T-helper 9 cell (primary cell): ENCODE measurements at regions not wholly inside any gene's neighbourhood (a gene's known extent, or its start where the extent isn't known, plus 50 kb on each side); places are given as distances from the start of the nearest gene placed in this dataset.

Experiments used
- DNase-seq: peaks from one replicate; pipeline ENCODE4 v3.0.0-alpha.2; 2020

DNA sequence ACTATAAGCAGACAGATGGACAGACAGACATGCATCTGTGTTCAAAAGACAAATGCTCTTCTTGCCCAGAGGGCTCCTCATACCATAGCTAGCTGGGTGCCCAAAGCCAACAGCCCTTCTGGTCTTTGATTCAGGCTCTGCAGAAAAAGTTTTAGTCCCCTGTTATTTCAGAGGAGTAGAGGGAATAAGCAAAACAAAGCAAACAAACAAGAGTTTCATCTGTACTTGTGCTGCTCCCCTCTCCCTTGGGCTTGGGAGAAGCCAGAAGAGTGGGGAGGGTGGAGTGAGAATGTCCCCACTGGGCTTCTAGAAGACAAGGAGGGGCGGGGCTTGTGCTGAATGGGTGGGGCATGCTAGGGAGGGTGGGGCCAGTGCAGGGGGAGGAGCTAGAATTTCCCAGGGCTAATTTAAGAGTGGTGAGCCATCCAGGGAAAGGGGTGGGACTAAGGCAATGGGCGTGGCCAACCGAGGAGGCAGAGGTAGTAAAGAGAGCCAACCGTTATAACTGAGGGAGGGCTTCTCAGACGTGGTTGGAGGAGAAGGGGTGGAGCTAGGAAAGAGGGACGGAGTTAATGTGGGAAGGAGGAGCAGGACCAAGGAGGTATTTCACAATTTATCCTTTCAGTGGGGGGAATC lies 101.2 kb upstream of the MGMT start:
- DNase-seq: no peak

DNA sequence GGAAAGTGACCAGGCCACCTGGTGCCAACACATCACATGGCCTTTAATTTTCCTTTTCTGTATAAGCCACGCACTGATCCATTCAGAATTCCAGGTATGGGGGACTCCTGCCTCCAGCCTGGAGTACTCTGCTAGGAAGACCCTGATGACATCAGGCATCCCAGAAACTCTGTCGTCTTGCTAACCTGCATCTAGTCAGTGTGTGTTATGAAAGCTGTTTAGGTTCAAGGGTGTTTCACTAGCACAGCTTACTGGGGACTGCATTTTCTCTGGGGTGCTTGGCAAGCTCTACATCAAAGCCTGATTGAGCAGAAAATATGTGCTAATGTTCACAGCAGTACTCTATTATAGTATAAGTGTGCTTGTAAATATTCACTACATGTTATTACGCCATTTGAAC lies 100.6 kb upstream of the MGMT start:
- no peak for DNase-seq

DNA sequence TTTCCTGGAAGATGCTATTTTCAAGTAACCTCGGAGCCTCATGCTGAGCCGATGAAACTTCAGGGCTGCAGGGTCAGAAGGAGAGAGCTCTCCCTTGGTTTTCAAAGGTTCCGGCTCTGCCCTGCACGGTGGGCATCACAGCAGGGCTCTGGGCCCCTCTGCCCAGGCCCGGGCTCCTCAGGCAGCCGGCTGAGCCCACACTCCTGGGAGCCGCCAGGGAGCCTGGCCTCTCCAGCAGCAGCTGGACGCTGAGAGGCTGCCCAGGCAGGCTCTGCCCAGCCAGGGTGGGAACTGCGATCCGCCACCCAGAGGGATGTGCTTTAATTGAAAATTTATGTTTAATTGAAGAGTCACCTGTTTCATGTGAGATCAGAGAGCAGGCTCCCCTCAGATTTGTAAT lies 97.5 kb upstream of the MGMT start:
- no peak for DNase-seq

DNA sequence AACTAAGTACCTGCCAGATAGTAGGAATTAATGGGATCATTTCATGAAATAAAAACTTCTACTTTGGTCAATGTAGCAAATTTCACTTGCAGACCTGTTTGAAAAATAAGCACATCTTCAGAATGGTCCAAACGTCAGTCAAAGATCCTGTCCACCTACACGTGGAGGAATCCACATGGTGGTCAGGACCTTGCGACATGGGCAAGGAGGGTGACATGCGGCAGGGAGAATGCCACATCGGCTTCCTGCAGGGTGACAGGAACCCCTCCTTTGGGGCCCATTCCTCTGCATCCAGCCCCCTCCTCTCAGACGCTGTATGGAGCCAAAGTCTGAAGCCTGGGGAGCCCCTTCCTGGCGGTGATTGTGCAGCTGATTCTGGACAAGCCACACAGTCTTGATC lies 95.5 kb upstream of the MGMT start:
- no peak for DNase-seq

DNA sequence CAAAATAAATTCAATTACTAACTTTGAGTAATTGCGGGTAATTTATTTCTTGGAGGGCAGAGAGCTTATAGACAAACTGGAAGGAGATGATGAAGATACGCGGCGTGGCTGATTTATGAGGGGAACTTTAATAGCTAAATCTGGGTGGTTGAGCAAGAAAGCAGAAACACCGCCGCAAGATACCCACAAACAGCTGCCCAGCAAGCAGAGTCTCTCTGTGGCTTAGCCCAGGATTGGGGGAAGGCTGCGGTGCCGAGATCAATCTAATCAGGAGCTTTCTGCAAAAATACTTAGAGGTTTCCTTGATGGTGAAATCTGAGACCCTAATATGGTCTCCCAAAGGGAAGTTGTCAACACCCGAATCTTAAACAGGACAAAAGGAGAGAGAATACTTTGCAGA lies 94.9 kb upstream of the MGMT start:
- no peak for DNase-seq

DNA sequence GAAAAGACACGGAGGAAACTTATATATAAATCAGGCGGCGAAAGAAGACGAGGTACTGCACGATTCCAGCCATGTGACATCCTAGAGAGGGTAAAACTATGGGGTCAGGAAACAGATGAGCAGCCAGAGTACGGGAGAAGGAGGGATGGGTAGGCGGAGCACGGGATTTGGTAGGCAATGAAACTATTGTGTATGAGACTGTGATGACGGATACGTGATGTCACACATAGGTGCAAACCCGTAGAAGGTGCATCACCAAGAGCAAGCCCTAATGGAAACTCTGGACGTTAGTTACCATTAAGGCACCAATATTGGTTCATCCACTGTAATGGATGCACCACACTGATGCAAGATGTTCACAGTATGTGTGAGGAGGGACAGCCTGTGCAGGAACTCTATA lies 93.8 kb upstream of the MGMT start:
- DNase-seq: no peak

DNA sequence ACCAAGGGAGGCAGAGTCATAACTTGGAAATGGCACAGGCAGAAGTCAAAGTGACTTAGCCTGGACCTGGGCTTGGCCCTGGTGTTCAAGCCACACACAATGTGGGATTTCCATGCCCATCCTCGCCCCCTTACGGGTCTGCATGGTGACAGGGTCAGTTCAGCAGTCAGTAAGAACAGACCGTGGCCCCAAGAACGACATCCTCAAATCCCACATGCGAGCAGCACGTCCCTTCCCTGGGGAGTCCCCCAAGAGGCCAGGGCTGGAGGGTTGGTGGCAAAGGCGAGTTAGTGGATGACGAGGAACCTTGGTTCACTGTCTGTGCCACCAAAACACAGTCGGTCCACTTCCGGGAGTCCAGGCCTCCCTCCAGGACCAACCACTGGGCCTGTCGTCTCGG lies 93.3 kb upstream of the MGMT start:
- no peak for DNase-seq

DNA sequence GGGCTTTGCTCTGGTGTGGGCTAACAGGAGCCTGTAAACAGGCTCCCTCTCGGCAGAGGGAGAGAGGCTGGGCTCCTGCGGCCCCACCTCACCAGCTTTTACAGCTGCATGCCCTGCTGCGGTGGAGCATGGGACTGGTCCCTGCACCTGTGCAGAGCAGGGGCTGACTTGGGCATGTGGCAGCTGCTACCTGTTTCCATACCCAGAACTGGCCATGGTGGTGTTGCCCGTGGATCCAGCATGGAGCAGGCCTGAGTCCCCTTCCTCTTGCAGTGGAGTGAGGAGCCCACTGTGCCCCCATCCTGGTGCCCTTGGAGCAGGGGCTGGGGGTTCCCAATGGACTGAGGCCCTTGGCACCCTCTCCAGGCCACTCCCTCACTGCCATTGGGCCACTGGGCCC lies 91.9 kb upstream of the MGMT start:
- no peak for DNase-seq

DNA sequence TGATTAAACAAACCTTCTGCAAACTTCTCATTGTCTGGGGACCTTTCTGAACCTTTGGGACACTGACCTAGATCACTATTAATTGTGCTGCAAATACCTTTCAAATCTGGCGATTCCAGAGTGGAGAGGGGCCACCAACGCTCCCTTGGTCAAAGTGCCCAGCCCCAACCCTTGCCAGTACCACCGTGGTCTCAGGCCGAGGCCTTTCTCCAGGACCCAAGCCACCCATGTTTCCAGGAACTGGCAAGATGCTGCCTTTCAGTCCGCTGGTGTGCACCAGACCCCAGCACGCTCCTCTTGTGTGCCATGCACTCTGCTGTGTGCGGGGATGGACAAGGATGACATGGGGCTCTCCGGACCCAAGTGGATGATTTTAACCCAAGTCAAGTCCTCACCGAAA lies 91.1 kb upstream of the MGMT start:
- DNase-seq: no peak

DNA sequence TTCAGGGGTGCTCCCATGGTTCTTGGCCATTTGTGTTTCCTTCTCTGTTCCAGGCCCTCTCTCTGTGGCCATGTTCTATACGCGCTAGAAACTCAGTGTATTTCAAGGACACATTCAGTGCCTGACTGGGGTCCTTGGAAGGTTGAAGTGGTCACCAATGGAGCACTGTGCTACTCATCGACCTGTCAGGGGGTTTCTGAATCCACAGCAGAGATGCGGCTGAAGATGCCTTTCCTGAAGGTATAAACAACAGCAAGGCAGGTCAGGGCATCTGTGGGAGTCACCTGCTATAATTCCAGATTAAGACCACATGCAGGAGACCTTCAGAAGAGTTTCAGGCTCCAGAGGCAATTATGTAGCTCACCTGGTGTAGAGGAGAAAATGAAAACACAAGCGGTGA lies 86.8 kb upstream of the MGMT start:
- no peak for DNase-seq

DNA sequence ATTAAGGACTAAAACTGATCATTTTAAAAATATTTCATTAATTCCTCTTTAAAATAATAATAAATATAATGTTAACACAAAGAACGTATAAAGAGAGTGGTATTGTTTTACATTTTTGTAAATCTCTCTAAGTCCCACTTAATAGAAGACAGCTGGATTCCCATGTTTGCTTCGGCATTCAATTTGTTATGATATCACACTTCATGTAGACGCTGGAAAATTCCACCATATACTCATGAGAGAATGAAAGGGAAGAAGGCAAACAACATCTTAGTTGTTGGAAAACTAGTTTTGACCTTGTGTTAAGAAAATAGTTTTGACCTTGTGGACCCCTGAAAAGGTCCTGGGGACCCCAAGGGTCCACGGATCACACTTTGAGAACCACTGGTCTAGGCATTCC lies 85.3 kb upstream of the MGMT start:
- DNase-seq: no peak

DNA sequence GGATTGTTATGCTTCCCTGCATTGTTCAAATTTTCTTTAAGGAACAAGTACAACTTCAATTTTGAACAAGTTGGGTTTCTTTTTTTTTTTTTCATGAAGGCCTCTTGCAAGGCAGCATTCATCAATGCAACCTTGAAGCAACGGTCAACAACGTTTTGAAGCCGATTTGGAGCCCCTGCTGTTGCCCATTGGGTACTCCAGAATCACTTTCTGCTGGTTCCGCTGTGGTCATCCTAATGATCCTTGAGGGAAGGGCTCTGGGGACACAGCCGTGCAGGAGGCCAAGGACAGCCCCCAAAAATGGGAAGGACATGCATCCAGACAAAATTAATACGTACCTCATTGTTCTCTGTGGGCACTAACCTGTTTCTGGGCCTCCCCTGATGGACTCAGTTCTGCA lies 84.6 kb upstream of the MGMT start:
- DNase-seq: no peak

DNA sequence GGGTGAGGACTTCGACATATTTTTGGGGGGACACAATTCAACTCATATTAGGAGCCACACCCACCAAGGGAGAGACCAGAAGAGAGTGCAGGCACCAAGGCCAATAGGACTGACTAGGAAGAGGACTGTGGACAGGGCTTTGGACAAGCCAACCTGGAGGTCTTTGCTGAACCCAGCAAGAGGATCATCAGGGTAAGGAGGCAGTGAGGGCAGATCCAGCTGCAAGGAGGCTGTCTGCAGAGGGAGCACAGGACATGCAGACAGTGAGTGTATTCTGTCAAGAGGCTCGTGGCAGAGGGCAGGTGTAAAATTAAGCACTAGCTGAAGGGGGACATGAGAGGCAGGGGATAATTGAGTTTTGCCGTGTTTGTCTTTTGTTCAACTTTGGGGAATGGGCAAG lies 83.4 kb upstream of the MGMT start:
- no peak for DNase-seq

DNA sequence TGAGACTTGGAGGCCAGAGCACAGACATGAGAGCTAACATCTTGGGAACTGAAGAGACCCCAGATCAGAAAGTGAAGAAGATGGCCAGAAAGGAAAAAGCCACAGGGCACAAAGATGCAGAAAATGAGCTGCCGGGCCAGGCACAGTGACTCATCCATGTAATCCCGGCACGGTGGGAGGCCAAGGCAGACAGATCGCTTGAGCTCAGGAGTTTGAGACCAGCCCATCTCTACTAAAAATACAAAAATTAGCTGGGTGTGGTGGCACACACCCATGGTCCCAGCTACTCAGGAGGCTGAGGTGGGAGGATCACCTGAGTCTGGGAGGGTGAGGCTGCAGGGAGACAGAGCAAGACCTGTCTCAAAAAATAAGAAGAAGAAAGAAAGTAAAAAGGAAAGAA lies 81.4 kb upstream of the MGMT start:
- DNase-seq: no peak

DNA sequence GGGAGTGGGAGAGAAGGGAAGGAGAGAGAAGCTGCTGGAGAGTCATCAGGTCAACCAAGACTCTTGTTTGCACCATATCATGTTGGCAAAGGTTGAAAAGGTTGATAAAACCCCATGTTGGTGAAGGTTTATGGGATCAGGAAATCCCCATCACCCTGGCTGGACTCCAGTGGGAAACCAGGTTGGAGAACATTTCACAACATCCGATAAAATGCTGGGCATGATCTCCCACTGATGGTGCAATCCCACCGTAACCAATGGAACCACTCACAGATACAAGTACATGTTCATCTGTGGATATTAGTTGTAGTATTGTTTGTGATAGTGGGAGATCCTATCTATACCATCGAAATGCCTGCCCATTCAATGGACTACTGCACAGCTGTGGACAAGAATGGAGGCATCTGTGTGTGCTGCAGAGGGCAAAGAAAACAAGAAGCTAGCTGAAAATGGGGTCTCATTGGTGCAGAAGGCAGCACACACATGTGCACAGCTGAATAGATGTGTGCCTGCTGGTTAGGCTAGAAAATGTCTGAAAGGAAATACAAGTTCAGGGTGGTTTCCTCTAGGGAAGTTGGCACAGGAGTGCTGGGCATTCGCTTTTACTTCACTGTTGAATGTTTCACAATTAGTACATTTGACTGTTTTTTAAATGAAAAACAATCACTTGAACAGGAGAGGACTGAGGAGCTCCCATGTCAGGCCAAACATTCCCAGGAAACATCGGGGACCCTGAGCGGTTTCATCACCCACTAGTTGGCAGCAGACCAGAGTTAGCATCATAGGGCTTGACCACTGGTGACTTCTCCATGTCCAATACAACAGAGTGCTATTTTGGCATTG lies 80.4 kb upstream of the MGMT start:
- DNase-seq: no peak

DNA sequence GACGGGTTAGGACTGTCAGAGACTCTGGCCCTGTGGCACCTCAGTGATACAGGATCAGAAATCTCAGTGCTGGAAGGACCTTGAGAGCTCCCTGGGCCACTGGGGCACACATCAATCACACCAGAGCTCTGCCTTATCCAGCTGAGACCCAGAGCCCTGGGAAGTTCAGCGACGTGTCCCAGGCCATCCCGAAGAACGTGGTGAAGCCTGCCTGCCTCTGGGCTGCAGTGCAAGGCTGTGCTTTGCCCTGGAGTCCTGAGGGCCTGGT lies 79.8 kb upstream of the MGMT start:
- no peak for DNase-seq

DNA sequence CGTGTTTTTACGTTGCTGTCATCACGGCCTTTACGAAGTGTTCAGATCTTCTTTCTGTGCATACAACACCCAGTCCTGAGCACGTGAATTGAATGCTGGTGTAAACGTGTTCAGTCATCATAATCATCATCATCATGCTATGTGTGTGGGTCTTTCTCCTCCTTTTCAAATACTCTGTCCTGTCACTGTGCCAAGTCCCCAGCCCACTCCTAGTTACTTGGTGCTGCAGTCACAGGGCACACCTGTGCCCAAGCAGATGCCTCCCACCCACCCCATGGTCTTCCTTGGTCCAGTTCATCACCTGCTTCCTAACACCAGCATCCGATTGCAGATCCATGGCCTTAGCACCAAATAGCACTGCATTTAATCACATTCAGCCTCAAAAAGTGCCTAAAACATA lies 78.6 kb upstream of the MGMT start:
- DNase-seq: no peak

DNA sequence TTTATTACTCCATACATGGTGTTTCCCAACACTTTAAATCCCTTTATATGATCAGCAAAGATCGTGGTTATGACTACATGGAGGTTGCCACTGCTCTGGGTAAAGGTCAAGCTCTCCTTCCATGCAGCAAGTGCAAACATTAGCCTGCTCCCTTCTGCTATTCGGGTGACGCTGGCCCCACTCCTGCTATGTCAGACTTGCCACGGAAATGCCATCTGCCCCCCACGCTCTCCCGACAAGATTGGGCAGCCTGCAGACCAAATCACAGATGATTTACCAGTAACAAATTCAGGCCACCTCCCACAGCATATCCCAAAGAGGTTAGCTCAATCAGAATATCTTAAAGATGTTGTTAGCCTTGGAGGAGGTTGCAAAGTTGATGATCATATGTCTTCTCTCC lies 77.8 kb upstream of the MGMT start:
- no peak for DNase-seq

DNA sequence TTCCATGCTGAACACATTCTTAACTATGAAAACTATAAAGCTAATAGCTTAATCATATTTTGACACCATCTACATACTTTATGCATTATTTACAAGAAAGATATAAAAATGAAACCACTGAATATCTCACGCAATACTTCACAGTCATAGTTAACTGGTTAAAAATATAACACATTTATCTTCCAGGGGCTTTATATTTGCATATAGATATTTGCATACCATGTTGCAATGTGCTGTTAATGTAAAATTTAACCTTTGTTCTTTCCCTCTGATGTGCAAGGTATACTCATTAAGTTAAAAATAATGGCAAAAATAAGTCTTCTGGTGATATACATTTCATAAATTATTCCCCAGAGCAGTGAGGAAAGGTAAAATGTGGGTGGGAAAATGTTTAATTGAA lies 76.9 kb upstream of the MGMT start:
- DNase-seq: no peak

DNA sequence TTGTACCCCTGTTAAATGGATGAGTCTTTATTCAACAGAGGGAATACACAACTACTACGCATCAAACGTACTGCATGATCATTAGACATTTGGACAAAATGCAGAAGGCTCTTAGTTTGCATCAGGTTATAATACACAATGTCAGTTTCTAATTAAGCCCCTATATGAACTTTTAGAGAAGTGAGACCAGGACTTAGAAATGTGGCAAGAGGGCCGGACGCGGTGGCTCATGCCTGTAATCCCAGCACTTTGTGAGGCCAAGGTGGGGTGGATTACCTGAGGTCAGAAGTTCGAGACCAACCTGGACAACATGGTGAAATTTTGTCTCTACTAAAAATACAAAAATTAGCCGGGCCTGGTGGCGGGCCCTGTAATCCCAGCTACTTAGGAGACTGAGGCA lies 76.3 kb upstream of the MGMT start:
- no peak for DNase-seq

DNA sequence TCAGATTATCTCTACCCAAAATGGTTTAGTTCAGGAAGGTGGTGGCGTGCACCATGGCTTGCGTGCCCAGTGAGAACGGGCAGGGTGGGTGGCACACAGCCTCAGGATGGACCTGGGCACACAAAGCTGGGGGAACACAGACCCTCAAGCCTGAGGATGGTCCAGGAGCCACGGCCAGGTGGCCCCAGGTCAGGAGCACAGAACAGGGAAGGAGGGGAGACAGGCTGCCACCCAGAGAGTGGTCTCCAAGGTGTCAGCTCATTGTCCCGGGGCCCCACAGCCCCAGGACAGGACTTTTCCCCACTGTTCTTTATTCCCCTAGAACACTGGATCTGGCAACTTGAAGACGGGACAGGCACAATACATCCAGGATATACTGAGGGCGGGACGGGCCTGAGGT lies 75.6 kb upstream of the MGMT start:
- DNase-seq: no peak

DNA sequence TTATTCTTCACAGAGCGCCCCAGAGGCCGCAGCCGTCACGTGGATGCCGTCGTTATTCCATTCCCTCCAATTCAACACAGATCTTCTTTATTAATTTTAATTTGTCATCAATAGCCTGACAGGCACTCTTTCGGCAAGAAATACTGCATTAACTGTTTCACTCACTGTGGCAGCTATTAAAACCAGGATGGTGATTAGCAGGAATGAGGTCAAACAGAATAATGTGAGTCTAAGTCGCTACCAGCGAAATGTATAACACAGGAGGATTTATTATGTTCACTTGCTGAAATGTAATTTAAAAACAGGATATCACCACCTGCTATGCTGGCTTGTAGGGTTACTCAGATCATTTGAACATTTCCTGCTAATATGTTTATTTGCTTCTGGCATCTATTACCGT lies 74.2 kb upstream of the MGMT start:
- no peak for DNase-seq

DNA sequence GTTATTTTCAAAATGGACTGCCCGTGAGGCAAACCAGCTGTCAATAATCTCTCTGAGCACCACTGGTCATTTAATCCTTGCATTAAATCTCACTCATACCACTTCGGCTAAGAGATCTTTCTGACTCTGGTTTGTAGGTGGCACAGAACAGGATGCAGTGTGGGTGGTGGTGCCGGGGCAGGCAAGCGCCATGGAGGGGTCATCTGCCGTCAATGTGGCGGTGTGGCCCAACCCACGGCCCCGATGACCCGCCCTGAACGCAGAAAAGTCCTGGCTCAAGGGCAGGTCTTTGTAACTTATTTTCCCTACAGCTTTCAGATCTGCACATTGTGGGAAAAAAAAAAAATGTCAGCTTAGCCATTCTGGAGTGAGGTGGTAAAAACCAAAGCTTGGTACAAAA lies 73.2 kb upstream of the MGMT start:
- DNase-seq: no peak

DNA sequence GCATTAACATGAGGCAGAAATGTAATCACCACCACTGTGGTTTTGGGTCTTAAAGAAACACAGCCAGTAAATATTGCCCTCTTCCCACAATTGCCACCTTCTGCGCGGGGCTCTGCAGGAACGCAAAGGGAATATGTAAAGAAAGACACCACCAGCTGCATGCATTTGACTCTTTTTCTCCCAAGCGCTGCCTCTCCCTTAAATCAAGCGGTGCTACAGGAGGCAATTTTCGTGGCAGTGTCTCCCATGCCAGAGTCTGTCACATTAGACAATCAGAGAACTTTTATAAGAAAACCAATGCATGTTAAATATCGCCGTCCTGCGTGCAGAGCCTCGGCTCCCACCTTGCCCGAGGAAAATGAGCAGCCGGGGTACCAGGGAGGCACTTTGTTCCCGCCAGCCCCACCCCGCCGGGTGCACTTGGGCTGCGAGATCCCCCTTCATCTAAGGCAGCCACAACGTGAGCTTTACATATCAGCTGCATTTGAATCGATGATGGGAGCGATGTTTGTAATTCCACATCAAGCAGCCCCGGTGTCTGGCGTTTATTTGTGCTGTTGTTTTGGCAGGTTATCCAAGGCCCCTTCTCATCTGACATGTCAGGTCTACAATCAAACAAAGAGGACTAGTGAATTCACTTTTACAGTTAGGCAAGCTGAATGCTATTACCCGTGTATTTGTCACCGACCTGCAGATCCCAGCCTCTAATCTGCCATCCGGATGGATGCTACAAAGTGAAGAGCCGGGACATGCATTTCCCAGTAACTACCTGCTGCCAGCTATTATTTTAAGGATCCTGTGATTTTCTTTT lies 72.3 kb upstream of the MGMT start:
- DNase-seq: no peak
